Activated CD8-positive, alpha-beta T cell treated with anti-CD3 and anti-CD28 coated beads for 36 hours (primary cell): ENCODE measurements at regions not wholly inside any gene's neighbourhood (a gene's known extent, or its start where the extent isn't known, plus 50 kb on each side); places are given as distances from the start of the nearest gene placed in this dataset.

Experiments
- ATAC-seq: fragments of 200-7000 bp; cut with Tn5 transposase; one replicate; pipeline ENCODE4 v1.10.0; 2021; ENCODE audit warnings: mild to moderate bottlenecking, moderate library complexity
- CTCF ChIA-PET: fragments of 350-600 bp; sonication (Branson Sonifier 250); formaldehyde crosslinking; loops from one replicate; lab custom pipeline; 2021; ENCODE audit warnings: antibody characterized with exemption; lab: Charles Lee
- POLR2A ChIA-PET: fragments of 350-600 bp; sonication (Branson Sonifier 250); formaldehyde crosslinking; loops from one replicate; lab custom pipeline; 2021; ENCODE audit warnings: antibody characterized with exemption; lab: Charles Lee
- DNase-seq: peaks from one replicate; pipeline ENCODE4 v3.0.0-alpha.2; 2020
- H3K27ac Mint-ChIP-seq: one replicate; pipeline ENCODE4 v1.8.0; 2021; ENCODE audit warnings: mild to moderate bottlenecking, mixed read lengths
- H3K27me3 Mint-ChIP-seq: one replicate; pipeline ENCODE4 v1.8.0; 2021; ENCODE audit warnings: mixed read lengths
- H3K36me3 Mint-ChIP-seq: one replicate; pipeline ENCODE4 v1.8.0; 2021; ENCODE audit warnings: low read depth, mixed read lengths
- H3K4me1 Mint-ChIP-seq: one replicate; pipeline ENCODE4 v1.8.0; 2021; ENCODE audit warnings: low read depth, mixed read lengths
- H3K4me3 Mint-ChIP-seq: one replicate; pipeline ENCODE4 v1.8.0; 2021; ENCODE audit warnings: mild to moderate bottlenecking, moderate library complexity, mixed read lengths
- H3K9me3 Mint-ChIP-seq: one replicate; pipeline ENCODE4 v1.8.0; 2021; ENCODE audit warnings: mixed read lengths
- intact Hi-C: fragments of 100-400 bp; cut with micrococcal nuclease; formaldehyde crosslinking; loops from one replicate; pipeline ENCODE4 v1.10.0; 2022
- TF ChIP-seq, protein P1 (sequence below): fragments of 200-600 bp; IDR thresholded peaks from one replicate; pipeline ENCODE4 v1.8.0; 2022; ENCODE audit warnings: antibody characterized with exemption, mild to moderate bottlenecking

DNA sequence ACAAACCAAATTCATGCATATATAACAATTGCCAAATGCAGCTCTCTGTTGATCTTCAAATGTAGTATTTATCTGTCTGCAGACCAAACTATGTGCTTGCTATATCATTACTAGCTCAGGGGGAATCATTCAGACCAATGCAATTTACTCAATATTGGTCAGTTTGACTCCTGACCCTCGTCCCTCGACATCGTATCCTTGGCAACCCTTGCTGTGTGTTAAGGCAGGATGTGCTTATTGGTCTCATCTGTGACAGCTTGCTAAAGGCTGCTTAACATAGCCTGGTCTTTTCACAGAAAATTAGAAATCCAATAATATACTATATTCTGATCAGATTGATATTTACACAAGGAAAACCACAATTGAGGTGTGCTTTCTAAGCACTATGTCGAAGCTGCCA lies 747.1 kb downstream of the GALR1 start:
- Mint-ChIP-seq H3K9me3 (peaks cover 3% of the 10 kb centered on the region), H3K27me3 (no peaks in the 10 kb centered on the region), H3K36me3 (no peaks in the 10 kb centered on the region), H3K27ac (no peak overlapping the region), H3K4me1 (no peaks in the 10 kb centered on the region), H3K4me3 (no peak overlapping the region)
- CTCF ChIA-PET = no interaction called here
- no peak for ATAC-seq
- POLR2A ChIA-PET = no interaction called here
- DNase-seq = no peak
- intact Hi-C loops = no loop called here
- TF ChIP-seq, protein P1, sequence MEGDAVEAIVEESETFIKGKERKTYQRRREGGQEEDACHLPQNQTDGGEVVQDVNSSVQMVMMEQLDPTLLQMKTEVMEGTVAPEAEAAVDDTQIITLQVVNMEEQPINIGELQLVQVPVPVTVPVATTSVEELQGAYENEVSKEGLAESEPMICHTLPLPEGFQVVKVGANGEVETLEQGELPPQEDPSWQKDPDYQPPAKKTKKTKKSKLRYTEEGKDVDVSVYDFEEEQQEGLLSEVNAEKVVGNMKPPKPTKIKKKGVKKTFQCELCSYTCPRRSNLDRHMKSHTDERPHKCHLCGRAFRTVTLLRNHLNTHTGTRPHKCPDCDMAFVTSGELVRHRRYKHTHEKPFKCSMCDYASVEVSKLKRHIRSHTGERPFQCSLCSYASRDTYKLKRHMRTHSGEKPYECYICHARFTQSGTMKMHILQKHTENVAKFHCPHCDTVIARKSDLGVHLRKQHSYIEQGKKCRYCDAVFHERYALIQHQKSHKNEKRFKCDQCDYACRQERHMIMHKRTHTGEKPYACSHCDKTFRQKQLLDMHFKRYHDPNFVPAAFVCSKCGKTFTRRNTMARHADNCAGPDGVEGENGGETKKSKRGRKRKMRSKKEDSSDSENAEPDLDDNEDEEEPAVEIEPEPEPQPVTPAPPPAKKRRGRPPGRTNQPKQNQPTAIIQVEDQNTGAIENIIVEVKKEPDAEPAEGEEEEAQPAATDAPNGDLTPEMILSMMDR = no peak

- ATAC-seq (no peak), DNase-seq (no peak)
- TF ChIP-seq, protein P1 = no peak
- Mint-ChIP-seq H3K27ac (no peak overlapping the region), H3K27me3 (peaks cover 14% of the 10 kb centered on the region), H3K4me1 (no peaks in the 10 kb centered on the region), H3K4me3 (no peak overlapping the region), H3K9me3 (peaks cover 5% of the 10 kb centered on the region), H3K36me3 (no peaks in the 10 kb centered on the region)
- ChIA-PET CTCF (no interaction called here), POLR2A (no interaction called here)
- intact Hi-C loops = no loop called here
These were observed 752.2 kb downstream of the GALR1 start for GRCh38 chr18:78001811-78002210.

- intact Hi-C loops = no loop called here
- CTCF ChIA-PET = no interaction called here
These were observed 756.5 kb downstream of the GALR1 start for GRCh38 chr18:78006006-78006773.

GRCh38 chr18:78006774-78007260 lies 757.2 kb downstream of the GALR1 start:
- Mint-ChIP-seq H3K27ac (no peak overlapping the region), H3K9me3 (peaks cover 10% of the 10 kb centered on the region), H3K36me3 (no peaks in the 10 kb centered on the region), H3K4me3 (no peak overlapping the region), H3K27me3 (peaks cover 14% of the 10 kb centered on the region), H3K4me1 (no peaks in the 10 kb centered on the region)
- POLR2A ChIA-PET = no interaction called here
- no peak for DNase-seq
- CTCF ChIA-PET = no interaction called here
- intact Hi-C loops = no loop called here
- ATAC-seq = no peak
- TF ChIP-seq, protein P1 = no peak

More at GRCh38 chr18:78006006-78006773, 756.5 kb downstream of the GALR1 start:
- no peaks in the 10 kb centered on the region for H3K4me1 Mint-ChIP-seq
- no peak overlapping the region for H3K4me3 Mint-ChIP-seq
- TF ChIP-seq, protein P1 = no peak
- H3K36me3 Mint-ChIP-seq = no peaks in the 10 kb centered on the region
- H3K9me3 Mint-ChIP-seq = peaks cover 11% of the 10 kb centered on the region
- H3K27ac Mint-ChIP-seq = no peak overlapping the region
- POLR2A ChIA-PET = no interaction called here
- no peak for ATAC-seq
- H3K27me3 Mint-ChIP-seq = peaks cover 14% of the 10 kb centered on the region
- no peak for DNase-seq

DNA sequence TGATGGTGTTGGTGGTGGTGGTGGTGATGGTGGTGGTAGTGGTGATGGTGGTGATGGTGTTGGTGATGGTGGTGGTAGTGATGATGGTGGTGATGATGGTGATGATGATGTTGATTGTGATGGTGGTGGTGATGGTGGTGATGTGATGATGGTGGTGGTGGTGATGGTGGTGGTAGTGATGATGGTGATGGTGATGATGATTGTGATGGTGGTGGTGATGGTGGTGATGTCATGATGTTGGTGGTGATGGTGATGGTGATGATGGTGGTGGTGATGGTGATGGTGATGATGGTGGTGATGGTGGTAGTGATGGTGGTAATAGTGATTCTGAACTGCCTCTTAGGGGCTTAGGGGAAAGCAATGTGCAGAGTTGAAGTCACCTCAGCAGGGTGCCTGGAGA lies 760.7 kb downstream of the GALR1 start:
- no peak for DNase-seq
- intact Hi-C loops = no loop called here
- Mint-ChIP-seq H3K9me3 (peaks cover 9% of the 10 kb centered on the region), H3K4me1 (no peaks in the 10 kb centered on the region), H3K27me3 (peaks cover 14% of the 10 kb centered on the region), H3K4me3 (no peak overlapping the region), H3K27ac (no peak overlapping the region), H3K36me3 (no peaks in the 10 kb centered on the region)
- ATAC-seq = no peak
- CTCF ChIA-PET = no interaction called here
- POLR2A ChIA-PET = no interaction called here
- TF ChIP-seq, protein P1 = no peak
